HCT116 (cell line): ENCODE measurements at regions not wholly inside any gene's neighbourhood (a gene's known extent, or its start where the extent isn't known, plus 50 kb on each side); places are given as distances from the start of the nearest gene placed in this dataset.
"Not testable (repeated sequence)": the region's sequence is repeated elsewhere in the genome, so short reads cannot be mapped to it uniquely, and the experiment has no call there.

Source experiments
- ATAC-seq: fragments of 200-7000 bp; cut with Tn5 transposase; 2 replicates; pipeline ENCODE4 v1.9.1; 2020; ENCODE audit warnings: mild to moderate bottlenecking, moderate library complexity
- BruUV-seq: library from RNA; stranded (reverse); fragments of 400-500 nt; replicated peaks from 2 replicates; lab custom pipeline; 2021; lab: Mats Ljungman, UMichigan
- CTCF ChIA-PET: fragments of 300-600 bp; sonication (Branson Sonifier 250); formaldehyde crosslinking; loops from one replicate; lab custom pipeline; 2021; ENCODE audit warnings: antibody characterized with exemption; lab: Charles Lee
- POLR2A ChIA-PET: fragments of 300-600, 350-600 bp; sonication (Branson Sonifier 250); formaldehyde crosslinking; loops from one replicate; lab custom pipeline; 2021; ENCODE audit warnings: antibody characterized with exemption; lab: Charles Lee
- RAD21 ChIA-PET, 2 experiments: fragments of 300-600 bp; sonication (Branson Sonifier 250); formaldehyde crosslinking; loops; one replicate each; lab custom pipeline; 2023; ENCODE audit warnings: low total read pairs in 2 of 2; ENCODE audit not compliant: uncharacterized antibody in 2 of 2, unreplicated experiment in 2 of 2, low non-redundant PET in 1 of 2; lab: Charles Lee
- DNase-seq: peaks from one replicate; pipeline ENCODE4 v3.0.0-alpha.2; 2010; ENCODE audit warnings: low read depth, low spot score
- H2AFZ ChIP-seq: fragments of 200-600 bp; shearing (Covaris generic), sonication (generic); 2 replicates; pipeline ENCODE4 v1.6.1; 2017; ENCODE audit warnings: low read depth, mixed run types, mixed read lengths, antibody characterized with exemption, low read length; ENCODE audit not compliant: poor library complexity, severe bottlenecking
- H3K27ac ChIP-seq: 2 replicates; pipeline ENCODE4 v1.5.1; 2012; ENCODE audit warnings: low read depth, low read length
- H3K27me3 ChIP-seq: fragments of 200-600 bp; sonication (generic); 2 replicates; pipeline ENCODE4 v1.6.1; 2016; ENCODE audit warnings: mixed run types, low read length, mixed read lengths; ENCODE audit not compliant: insufficient read depth
- H3K36me3 ChIP-seq, 2 experiments: fragments of 200-500 bp in 1 of 2; fragments of 200-600 bp in 1 of 2; sonication (Bioruptor generic) in 1 of 2; sonication (generic) in 1 of 2; 2 replicates each; pipeline versions ENCODE4 v1.5.1 to v1.6.1; 2014 to 2016; ENCODE audit warnings: low read length in 2 of 2, inconsistent platforms in 1 of 2, mixed read lengths in 1 of 2, mixed run types in 1 of 2; ENCODE audit not compliant: insufficient read depth in 2 of 2, control insufficient read depth in 1 of 2
- H3K4me1 ChIP-seq, 2 experiments: fragments of 200-600 bp in 1 of 2; sonication (generic) in 1 of 2; 2 replicates each; pipeline versions ENCODE4 v1.5.1 to v1.6.1; 2012 to 2017; ENCODE audit warnings: low read length in 2 of 2, inconsistent platforms in 1 of 2, mild to moderate bottlenecking in 1 of 2, mixed read lengths in 1 of 2, mixed run types in 1 of 2, moderate library complexity in 1 of 2; ENCODE audit not compliant: insufficient read depth in 2 of 2, control insufficient read depth in 1 of 2
- H3K4me2 ChIP-seq: fragments of 200-600 bp; sonication (generic); 2 replicates; pipeline ENCODE4 v1.6.1; 2017; ENCODE audit warnings: mixed run types, low read length, mixed read lengths
- H3K4me3 ChIP-seq, 2 experiments: fragments of 200-600 bp in 1 of 2; sonication (generic) in 1 of 2; replicated peaks in 1 of 2; 2 replicates each; pipeline ENCODE4 v1.5.1; 2011 to 2016; ENCODE audit warnings: low read length in 2 of 2, control low read depth in 1 of 2, low read depth in 1 of 2, mild to moderate bottlenecking in 1 of 2, mixed read lengths in 1 of 2, mixed run types in 1 of 2
- H3K79me2 ChIP-seq: fragments of 200-600 bp; sonication (generic); 2 replicates; pipeline ENCODE4 v1.6.1; 2017; ENCODE audit warnings: mild to moderate bottlenecking, mixed run types, low read length, moderate library complexity, mixed read lengths; ENCODE audit not compliant: insufficient read depth
- H3K9ac ChIP-seq: fragments of 200-600 bp; sonication (generic); 2 replicates; pipeline ENCODE4 v1.6.1; 2016; ENCODE audit warnings: low read length, mixed read lengths
- H3K9me2 ChIP-seq: fragments of 200-600 bp; sonication (generic), shearing (Covaris generic); 2 replicates; pipeline ENCODE4 v1.6.1; 2017; ENCODE audit warnings: mixed run types, mild to moderate bottlenecking, moderate library complexity; ENCODE audit not compliant: insufficient read depth
- H3K9me3 ChIP-seq, 2 experiments: fragments of 200-500 bp in 1 of 2; fragments of 200-600 bp in 1 of 2; sonication (Bioruptor generic) in 1 of 2; sonication (generic) in 1 of 2; 2 replicates each; pipeline ENCODE4 v1.6.1; 2014 to 2017; ENCODE audit warnings: low read length in 2 of 2, mixed read lengths in 2 of 2, inconsistent platforms in 1 of 2, low read depth in 1 of 2, mild to moderate bottlenecking in 1 of 2, mixed run types in 1 of 2, moderate library complexity in 1 of 2; ENCODE audit not compliant: control insufficient read depth in 1 of 2, insufficient read depth in 1 of 2
- H4K20me1 ChIP-seq: fragments of 200-600 bp; sonication (generic), shearing (Covaris generic); 2 replicates; pipeline ENCODE4 v1.6.1; 2017; ENCODE audit warnings: mixed run types, mild to moderate bottlenecking, moderate library complexity; ENCODE audit not compliant: insufficient read depth
- EGR1 ChIP-seq: IDR thresholded peaks from 2 replicates; pipeline ENCODE4 v1.6.1; 2012; ENCODE audit warnings: low read depth
- RAD21 ChIP-seq: IDR thresholded peaks from 2 replicates; pipeline ENCODE4 v1.6.1; 2012; ENCODE audit warnings: low read depth, mild to moderate bottlenecking
- REST ChIP-seq: IDR thresholded peaks from 2 replicates; pipeline ENCODE4 v1.6.1; 2012; ENCODE audit warnings: low read depth
- SP1 ChIP-seq: IDR thresholded peaks from 2 replicates; pipeline ENCODE4 v1.6.1; 2012; ENCODE audit warnings: low read depth
- ZFX ChIP-seq: fragments of 450-650 bp; IDR thresholded peaks from 2 replicates; pipeline ENCODE4 v1.6.1; 2017
- intact Hi-C: fragments of 100-400 bp; cut with micrococcal nuclease; formaldehyde crosslinking; loops from 2 replicates; pipeline ENCODE4 v1.10.0; 2022

DNA sequence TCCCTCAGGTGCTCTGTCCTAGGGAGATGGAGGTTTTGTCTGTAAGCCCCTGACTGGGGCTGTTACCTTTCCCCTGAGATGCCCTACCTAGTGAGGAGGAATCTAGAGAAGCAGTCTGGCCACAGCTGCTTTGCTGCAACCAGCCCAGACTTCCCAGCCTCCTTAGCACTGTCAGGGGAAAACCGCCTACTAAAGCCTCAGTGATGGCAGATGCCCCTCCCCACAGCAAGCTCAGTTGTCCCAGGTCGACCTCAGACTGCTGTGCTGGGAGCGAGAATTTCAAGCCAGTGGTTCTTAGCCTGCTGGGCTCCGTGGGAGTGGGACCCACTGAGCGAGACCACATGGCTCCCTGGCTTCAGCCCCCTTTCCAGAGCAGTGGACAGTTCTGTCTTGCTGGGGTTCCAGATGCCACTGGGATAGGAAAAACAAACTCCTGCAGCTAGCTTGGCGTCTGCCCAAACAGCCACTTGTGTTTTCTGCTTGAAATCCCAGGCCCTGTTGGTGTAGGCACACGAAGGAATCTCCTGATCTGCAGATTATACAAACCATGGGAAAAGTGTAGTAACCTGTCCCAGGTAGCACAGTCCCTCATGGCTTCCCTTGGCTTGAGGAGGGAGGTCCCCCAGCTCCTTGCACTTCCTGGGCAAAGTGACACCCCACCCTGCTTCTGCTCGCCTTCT lies 146.4 kb upstream of the PROKR2 start:
- H3K4me3 ChIP-seq = no peak overlapping the region
- no peaks in the 10 kb centered on the region for H4K20me1 ChIP-seq
- no peak overlapping the region for H3K27ac ChIP-seq
- H3K4me2 ChIP-seq = no peak overlapping the region
- no peak for ATAC-seq
- 0 out of 2 replicates have a peak, but pooled peaks cover 7% of the 10 kb centered on the region for H3K27me3 ChIP-seq
- H3K9me3 ChIP-seq = no peaks in the 10 kb centered on the region; a peak in 1 of 4 replicates
- no peak overlapping the region for H3K9ac ChIP-seq
- no peaks in the 10 kb centered on the region for H3K36me3 ChIP-seq
- ChIA-PET CTCF (interaction anchor here (2.9 kb wide), 1 partner anchor 15 kb away, joined by 7 read pairs; no protein-coding TSS in a partner anchor), POLR2A (no interaction called here), RAD21 (no interaction called here)
- H3K79me2 ChIP-seq = no peaks in the 10 kb centered on the region
- TF ChIP-seq REST = no peak
- no peak for TF ChIP-seq ZFX
- TF ChIP-seq SP1 = no peak
- no peak for TF ChIP-seq EGR1
- intact Hi-C loops = no loop called here
- no peak overlapping the region for H2AFZ ChIP-seq
- BruUV-seq = no TSS peak
- H3K4me1 ChIP-seq = no peaks in the 10 kb centered on the region
- no peak for DNase-seq
- no peaks in the 10 kb centered on the region; the same call in 1 of the 2 replicates for H3K9me2 ChIP-seq

DNA sequence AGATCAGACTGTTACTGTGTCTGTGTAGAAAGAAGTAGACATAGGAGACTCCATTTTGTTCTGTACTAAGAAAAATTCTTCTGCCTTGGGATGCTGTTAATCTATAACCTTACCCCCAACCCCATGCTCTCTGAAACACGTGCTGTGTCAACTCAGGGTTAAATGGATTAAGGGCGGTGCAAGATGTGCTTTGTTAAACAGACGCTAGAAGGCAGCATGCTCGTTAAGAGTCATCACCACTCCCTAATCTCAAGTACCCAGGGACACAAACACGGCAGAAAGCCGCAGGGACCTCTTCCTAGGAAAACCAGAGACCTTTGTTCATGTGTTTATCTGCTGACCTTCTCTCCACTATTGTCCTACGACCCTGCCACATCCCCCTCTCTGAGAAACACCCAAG lies 137.0 kb upstream of the PROKR2 start:
- H3K4me2 ChIP-seq, RAD21 ChIA-PET, H4K20me1 ChIP-seq, H3K36me3 ChIP-seq, H3K27me3 ChIP-seq, H3K9me2 ChIP-seq, intact Hi-C loops, H3K4me3 ChIP-seq, H3K9ac ChIP-seq, CTCF ChIA-PET, POLR2A ChIA-PET, DNase-seq, H3K4me1 ChIP-seq, H3K27ac ChIP-seq, BruUV-seq, H3K79me2 ChIP-seq, H3K9me3 ChIP-seq, ATAC-seq, H2AFZ ChIP-seq: not testable (repeated sequence)
- TF ChIP-seq RAD21 = 0 out of 2 replicates have a peak, but pooled peaks have one; percentile 10

DNA sequence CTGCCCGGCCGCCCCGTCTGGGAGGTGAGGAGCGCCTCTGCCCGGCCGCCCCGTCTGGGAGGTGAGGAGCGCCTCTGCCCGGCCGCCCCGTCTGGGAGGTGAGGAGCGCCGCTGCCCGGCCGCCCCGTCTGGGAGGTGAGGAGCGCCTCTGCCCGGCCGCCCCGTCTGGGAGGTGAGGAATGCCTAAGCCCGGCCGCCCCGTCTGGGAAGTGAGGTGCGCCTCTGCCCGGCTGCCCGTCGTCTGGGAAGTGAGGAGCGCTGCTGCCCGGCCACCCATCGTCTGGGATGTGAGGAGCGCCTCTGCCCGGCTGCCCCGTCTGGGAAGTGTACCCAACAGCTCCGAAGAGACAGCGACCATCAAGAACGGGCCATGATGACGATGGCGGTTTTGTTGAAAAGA lies 136.6 kb upstream of the PROKR2 start:
- H2AFZ ChIP-seq, H3K79me2 ChIP-seq, H4K20me1 ChIP-seq, POLR2A ChIA-PET, ATAC-seq, H3K27me3 ChIP-seq, H3K4me2 ChIP-seq, H3K27ac ChIP-seq, H3K36me3 ChIP-seq, intact Hi-C loops, RAD21 ChIA-PET, CTCF ChIA-PET, BruUV-seq, H3K9me3 ChIP-seq, H3K9ac ChIP-seq, DNase-seq, H3K4me3 ChIP-seq, H3K4me1 ChIP-seq, H3K9me2 ChIP-seq: not testable (repeated sequence)
